ENCODE measurements at regions not wholly inside any gene's neighbourhood (a gene's known extent, or its start where the extent isn't known, plus 50 kb on each side); places are given as distances from the start of the nearest gene placed in this dataset.

- in situ Hi-C loops (cut with MboI; ENCODE audit: low sequenced_read_pairs): no loop called here
These were observed 208.3 kb downstream of the BCL11B start for GRCh38 chr14:99063620-99064225.

- in situ Hi-C loops (cut with MboI; ENCODE audit: low sequenced_read_pairs): no loop called here
These were observed 207.6 kb downstream of the BCL11B start for GRCh38 chr14:99064262-99064954.

- in situ Hi-C loops (cut with MboI; ENCODE audit: low sequenced_read_pairs): no loop called here
These were observed 206.4 kb downstream of the BCL11B start for GRCh38 chr14:99065551-99065950.

GRCh38 chr14:99066378-99066777 lies 205.6 kb downstream of the BCL11B start:
- in situ Hi-C loops (cut with MboI; ENCODE audit: low sequenced_read_pairs): no loop called here

- in situ Hi-C loops (cut with MboI; ENCODE audit: low sequenced_read_pairs): no loop called here
These were observed 204.7 kb downstream of the BCL11B start for GRCh38 chr14:99067141-99067920.

- in situ Hi-C loops (cut with MboI; ENCODE audit: low sequenced_read_pairs): no loop called here
These were observed 204.1 kb downstream of the BCL11B start for GRCh38 chr14:99067927-99068326.

- in situ Hi-C loops (cut with MboI; ENCODE audit: low sequenced_read_pairs): no loop called here
These were observed 202.1 kb downstream of the BCL11B start for GRCh38 chr14:99069946-99070345.

- in situ Hi-C loops (cut with MboI; ENCODE audit: low sequenced_read_pairs): no loop called here
These were observed 199.6 kb downstream of the BCL11B start for GRCh38 chr14:99072433-99072832.

- in situ Hi-C loops (cut with MboI; ENCODE audit: low sequenced_read_pairs): no loop called here
These were observed 199.0 kb downstream of the BCL11B start for GRCh38 chr14:99072956-99073355.

GRCh38 chr14:99073431-99073830 lies 198.6 kb downstream of the BCL11B start:
- in situ Hi-C loops (cut with MboI; ENCODE audit: low sequenced_read_pairs): no loop called here

GRCh38 chr14:99075061-99075460 lies 196.9 kb downstream of the BCL11B start:
- in situ Hi-C loops (cut with MboI; ENCODE audit: low sequenced_read_pairs): no loop called here

GRCh38 chr14:99075771-99076375 lies 196.1 kb downstream of the BCL11B start:
- in situ Hi-C loops (cut with MboI; ENCODE audit: low sequenced_read_pairs): no loop called here

GRCh38 chr14:99077076-99077843 lies 194.7 kb downstream of the BCL11B start:
- in situ Hi-C loops (cut with MboI; ENCODE audit: low sequenced_read_pairs): no loop called here

- in situ Hi-C loops (cut with MboI; ENCODE audit: low sequenced_read_pairs): no loop called here
These were observed 194.2 kb downstream of the BCL11B start for GRCh38 chr14:99077844-99078236.

- in situ Hi-C loops (cut with MboI; ENCODE audit: low sequenced_read_pairs): no loop called here
These were observed 193.6 kb downstream of the BCL11B start for GRCh38 chr14:99078426-99078825.

GRCh38 chr14:99079061-99079727 lies 192.8 kb downstream of the BCL11B start:
- in situ Hi-C loops (cut with MboI; ENCODE audit: low sequenced_read_pairs): no loop called here

GRCh38 chr14:99080306-99080705 lies 191.7 kb downstream of the BCL11B start:
- in situ Hi-C loops (cut with MboI; ENCODE audit: low sequenced_read_pairs): no loop called here

- in situ Hi-C loops (cut with MboI; ENCODE audit: low sequenced_read_pairs): no loop called here
These were observed 190.7 kb downstream of the BCL11B start for GRCh38 chr14:99081156-99081765.

GRCh38 chr14:99081880-99082279 lies 190.1 kb downstream of the BCL11B start:
- in situ Hi-C loops (cut with MboI; ENCODE audit: low sequenced_read_pairs): no loop called here

Data from HL-60/S4 (cell line).